HG03342 (cell line): ENCODE measurements at regions not wholly inside any gene's neighbourhood (a gene's known extent, or its start where the extent isn't known, plus 50 kb on each side); places are given as distances from the start of the nearest gene placed in this dataset.
"Not testable (repeated sequence)": the region's sequence is repeated elsewhere in the genome, so short reads cannot be mapped to it uniquely, and the experiment has no call there.

Source experiments
- ATAC-seq: cut with Tn5 transposase; IDR thresholded peaks from one replicate; pipeline ENCODE4 v1.9.1; 2021; ENCODE audit warnings: mild to moderate bottlenecking, moderate library complexity; ENCODE audit not compliant: unreplicated experiment

DNA sequence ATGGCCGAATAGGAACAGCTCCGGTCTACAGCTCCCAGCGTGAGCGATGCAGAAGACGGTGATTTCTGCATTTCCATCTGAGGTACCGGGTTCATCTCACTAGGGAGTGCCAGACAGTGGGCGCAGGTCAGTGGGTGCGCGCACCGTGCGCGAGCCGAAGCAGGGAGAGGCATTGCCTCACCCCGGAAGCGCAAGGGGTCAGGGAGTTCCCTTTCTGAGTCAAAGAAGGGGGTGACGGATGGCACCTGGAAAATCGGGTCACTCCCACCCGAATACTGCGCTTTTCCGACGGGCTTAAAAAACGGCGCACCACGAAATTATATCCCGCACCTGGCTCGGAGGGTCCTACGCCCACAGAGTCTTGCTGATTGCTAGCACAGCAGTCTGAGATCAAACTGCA lies 572.8 kb upstream of the AGA start:
- not testable (repeated sequence) for ATAC-seq

DNA sequence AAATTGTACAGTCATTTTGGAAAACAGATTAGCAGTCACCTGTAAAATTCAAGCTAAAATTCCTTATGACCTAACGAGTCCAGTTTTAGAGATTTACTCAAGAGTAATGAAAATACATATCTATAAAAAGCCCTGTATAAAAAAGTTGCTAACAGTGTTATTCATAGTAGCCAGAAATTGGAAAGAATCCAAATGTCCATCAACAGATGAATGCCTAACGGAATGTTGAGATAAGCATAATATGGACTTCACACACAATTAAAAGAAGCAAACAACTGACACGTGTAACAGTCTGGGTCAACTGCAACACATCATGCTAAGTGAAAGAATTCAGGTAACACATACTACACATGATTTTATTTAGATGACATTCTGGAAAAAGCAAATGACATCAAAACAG lies 584.8 kb upstream of the AGA start:
- no peak for ATAC-seq

DNA sequence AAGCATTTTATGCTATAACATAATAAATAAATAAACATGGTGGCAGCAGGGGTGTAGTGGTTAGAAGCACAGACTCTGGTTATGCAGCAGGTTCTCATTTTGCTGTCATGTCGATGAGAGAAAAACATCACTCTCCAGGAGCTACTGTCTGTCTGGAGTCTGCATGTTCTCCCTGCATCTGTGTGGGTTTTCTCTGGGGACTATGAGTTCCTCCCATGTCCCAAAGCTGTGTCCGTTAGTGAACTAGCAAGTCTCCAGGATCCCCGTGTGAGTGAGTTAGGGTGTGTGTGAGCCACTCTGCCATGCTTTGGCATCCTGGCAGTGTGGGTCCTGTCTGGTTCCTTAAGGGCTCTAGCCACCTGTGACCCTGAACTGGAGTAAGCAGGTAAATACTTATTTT lies 585.6 kb upstream of the AGA start:
- ATAC-seq = no peak

DNA sequence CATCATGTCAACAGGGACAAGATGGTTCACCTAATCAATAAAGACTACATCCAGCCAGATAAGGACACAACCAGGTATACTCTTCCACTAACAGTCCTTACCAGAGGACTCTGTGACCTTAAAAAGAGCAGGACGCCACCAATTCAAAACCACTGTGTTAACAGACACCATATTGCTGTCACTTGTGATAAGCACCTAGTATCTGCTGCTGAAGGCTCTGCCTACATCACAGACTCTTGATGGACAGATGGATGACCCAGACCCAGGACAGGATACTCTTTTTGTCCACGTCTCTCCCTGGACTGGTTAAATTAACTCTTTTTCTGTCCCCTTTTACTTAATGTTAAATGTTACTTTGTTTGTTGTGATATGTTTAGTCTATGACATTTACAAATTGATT lies 586.2 kb upstream of the AGA start:
- no peak for ATAC-seq

DNA sequence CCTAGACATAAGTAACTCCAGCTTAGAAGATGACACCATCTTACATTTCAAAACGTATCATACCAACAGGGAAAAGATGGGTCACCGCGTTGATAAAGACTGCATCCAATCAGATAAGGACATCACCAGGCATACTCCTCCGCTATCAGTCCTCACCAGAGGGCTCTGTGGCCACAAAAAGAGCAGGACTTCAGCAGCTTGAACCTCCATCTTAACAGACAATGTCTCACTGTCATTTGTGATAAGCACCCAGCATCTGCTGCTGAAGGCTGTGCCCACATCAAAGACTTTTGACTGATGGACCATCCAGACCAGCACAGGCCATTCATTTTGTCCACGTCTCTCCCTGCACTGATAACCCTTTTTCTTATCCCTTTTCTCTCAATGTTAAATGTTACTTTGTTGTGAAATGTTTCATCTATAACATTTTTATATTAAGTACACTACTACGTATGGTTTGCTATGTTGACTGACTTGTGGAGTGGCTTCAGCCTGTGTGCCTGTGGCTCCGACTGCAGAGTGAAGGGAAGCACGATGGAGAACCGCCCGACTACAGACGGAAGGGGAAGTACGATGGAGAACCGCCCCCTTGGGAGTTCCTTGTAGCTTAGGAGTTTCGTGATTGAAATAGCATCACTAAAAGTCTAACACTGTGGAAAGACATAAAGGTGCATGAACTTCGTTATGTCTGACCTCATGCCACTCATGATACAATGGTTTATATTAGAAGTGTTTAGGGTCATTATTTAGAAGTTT lies 595.4 kb upstream of the AGA start:
- no peak for ATAC-seq

DNA sequence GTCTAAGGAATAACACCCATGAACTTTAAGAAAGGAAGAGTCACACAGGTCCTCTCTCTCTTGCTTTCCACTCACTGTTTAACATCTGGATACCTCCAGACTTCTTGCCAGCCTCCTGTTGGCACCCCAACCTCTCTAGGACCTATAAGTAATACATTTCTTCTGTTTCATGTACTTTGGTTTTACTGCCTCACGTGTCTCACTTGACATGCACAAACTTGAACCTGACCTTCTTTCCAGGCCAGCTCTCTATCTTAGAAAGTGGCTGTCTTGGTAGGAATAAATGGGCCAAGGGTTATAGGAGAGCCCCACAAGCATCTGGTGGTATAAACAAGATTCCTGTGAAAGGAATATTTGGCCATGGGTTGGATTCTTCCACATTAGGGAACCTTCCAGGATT lies 614.8 kb upstream of the AGA start:
- ATAC-seq = no peak

DNA sequence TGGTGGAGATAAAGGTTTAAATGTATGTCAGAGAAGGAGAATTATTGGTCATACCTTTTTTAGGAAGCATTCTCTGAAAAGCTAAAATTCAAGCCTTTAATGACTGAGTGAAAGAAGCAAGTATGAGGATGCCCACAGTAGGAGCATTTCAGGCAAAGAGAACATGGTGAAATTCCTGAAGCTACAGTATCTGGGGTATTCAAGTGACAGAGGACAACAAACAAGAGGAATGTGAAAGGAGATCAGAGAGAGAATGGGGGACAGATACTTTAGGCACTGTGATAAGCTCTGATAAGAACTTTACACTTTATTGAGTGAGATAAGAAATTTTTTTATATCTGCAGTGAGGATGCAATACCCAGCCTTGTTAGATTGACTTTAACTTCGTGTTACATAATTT lies 621.3 kb upstream of the AGA start:
- ATAC-seq = no peak

DNA sequence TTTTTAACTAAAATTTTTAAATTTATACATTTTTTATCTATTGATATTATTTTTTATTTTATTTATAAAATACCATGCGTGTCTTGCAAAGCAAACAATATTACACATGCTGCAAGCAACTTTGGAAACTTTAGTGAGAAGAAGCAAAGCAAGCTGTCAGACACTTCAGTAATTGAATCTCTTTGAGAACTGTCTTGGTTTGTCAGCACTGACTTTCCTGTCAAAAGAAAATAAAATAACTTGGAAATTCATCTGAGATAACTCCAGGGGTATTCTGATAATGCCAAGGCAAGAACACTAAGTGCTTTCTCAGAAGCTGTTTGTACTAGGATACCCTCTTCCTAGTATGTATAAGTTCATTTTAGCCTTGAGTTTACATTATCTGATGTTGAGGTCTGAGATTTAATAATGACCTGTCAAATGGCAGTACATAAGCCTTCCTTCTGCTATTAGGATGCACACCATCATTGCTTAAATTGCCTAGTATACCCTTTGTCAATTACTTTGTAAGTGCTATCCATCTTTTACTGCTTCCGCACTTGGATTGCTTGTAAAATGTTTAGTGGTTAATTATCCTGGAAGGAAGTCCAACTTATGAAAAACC lies 624.2 kb upstream of the AGA start:
- ATAC-seq = no peak

DNA sequence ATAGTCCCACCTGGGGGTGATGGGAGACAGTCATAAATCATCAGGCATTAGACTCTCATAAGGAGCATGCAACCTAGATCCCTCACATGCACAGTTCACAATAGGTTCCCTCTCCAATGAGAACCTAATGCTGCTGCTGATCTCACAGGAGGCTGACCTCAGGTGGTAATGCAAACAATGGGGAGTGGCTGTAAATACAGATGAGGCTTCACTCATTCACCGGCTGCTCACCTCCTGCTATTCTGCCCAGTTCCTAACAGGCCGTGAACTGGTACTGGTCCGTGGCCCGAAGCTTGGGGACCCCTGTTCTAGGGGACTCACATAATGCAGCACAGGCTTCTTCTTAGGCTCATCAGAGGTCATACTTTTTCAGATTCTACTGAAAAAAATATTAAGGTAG lies 625.9 kb upstream of the AGA start:
- ATAC-seq = no peak

DNA sequence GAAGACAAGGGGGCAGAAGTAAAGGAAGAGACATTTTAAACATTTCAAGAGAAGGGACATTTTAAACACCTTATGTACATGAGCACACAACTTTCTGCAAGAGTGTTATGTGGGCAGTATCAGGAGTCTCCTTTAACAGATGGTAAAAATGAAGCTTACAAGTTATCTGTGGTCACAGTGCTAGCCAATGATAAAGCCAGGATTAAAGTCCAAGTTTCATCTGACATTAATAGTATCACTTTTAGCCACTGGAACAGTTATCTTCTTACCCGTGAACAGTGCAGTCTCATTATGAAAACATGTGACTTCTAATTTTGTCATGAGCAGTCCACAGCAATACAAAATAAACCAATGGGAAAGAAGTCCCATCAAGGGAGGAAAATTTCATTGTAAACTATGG lies 627.9 kb upstream of the AGA start:
- ATAC-seq = no peak

DNA sequence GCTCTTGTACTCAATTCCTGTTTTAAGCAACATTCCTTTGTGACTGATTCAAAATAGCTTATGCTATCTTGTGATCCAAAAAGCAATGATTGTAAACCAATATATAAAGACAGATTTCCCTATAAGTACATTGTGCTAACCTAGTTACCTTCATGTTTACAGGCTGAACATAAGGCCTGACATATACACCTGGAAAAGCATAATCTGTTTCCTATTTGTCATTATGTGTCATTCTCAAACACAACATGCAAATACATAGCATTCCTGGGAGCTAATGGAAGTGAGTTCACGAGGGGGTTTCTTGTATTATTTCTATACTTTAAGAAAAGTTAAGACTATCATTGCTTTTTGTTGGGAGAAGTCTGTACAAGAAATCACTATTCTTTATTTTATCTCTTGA lies 638.1 kb upstream of the AGA start:
- no peak for ATAC-seq

DNA sequence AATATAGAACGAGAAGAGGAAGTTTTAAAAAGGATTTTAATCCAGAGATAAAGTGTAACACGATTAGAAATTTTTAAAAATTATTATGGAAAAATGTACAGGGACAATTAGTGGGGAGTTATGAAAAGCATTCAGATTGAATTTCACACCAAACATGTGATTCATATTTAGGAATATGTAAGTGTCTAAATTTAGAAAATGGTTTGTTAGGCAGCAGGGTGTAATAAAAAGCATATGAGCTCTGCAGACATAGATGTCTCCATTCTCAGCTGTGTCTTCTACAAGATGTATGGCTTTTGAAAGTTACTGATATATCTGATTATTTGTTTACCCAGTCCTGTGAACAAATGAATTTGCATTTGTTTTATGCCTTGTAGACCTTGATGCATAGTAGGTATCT lies 638.9 kb upstream of the AGA start:
- ATAC-seq = no peak

DNA sequence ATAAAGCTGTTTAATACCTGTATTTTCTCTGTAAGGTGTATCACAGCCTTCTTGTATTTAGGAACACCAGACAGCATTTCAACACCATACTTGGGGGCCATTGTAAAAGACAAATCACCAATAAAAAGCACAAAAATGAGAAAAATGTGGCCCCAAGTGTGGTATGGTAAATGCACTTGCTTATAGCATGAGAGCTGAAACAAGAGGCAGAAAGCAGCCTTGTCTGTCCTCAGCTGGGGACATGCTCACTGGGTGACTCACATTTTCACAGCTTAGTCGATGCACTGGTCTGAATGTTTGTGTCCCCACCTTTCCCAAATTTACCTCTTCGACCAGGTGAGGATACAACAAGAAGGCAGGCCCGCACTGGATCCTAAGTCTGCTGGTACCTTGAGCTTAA lies 639.7 kb upstream of the AGA start:
- ATAC-seq = no peak

DNA sequence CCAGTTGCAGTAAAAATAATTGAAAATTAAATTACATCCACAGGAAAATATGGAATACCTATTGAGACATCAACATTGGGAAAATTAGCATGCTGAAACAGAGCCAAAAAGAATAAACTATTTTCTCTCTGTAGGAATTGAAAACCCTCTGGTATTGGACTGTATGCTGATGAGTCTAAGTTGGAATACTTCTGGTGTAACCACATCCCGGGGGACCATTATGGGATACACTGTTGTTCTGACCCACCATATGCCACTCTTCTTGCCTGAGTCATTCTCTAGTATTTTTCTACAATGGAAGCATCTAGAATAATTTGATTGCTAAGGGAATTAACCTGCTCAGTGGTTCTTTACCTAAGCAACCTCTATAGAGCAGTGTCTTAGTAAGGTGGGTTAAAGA lies 640.7 kb upstream of the AGA start:
- ATAC-seq = no peak

DNA sequence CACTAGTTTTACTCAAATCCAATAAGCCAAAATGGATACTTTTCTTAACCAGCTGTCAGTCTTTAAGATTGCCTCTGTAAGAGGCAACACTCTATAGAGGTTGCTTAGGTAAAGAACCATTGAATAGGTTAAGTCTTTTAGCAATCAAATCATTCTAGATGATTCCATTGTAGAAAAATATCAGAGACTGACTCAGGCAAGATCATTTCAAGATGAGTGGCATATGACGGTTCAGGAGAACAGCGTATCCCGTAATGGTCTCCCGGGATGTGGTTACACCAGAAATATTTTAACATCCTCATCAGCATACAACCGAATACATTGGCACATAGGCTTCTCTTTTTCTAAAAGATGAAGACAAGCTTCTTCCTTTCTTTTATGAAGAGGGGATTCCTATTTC lies 641.7 kb upstream of the AGA start:
- no peak for ATAC-seq

DNA sequence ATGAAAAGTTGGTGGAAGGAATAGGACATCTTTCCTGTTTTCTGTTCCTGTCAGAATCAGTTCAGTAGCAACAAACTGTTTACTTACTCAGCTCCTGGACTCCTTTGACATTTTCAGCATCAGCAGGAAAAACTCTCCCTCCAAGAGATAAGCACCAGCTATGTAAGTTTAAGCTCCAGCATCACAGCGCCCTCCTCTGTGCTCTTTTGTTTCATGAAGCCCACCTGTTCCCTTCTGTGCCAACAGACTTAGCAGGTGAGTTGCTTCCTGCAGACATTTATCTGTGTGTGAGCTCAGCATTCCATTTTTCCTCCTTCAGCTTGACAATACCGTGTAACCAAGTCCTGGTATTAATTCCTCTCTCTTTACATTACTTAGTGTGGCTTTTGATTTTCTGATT lies 644.1 kb upstream of the AGA start:
- ATAC-seq = no peak

DNA sequence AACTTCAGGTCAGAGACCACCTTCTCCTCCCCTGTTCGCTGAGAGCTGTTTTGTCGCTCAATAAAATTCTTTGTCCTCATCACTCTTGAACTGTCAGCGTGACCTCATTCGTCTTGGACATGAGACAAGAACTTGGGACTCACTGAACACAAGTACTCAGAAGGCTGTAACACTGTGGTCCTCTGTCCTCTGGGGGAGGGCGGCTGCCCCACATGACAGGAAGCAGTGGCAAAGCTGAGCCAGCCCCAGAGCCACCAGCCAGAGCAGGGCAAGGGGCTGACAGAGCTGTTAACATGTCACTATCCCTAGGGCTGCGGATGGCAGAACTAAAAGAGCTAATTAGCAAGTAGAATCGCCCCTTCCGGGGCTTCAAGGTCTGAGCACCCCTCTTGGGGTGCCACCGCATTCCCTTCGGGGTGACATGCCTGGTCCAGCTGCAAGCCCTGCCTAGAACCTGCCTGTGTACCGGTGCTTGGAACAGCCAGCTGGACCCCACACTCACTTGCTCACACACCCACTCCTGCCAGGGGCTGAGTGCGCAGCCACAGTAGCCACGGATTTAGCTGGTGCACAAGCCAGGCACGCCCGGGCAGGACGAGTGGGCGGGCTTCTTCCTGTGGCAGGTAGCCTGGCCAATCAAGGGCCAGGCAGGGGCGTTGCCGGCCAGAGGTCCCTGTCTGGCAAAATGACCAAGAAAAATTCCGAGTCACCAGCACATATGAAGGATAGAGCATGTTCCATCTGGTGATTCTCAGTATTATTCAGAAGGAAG lies 648.6 kb upstream of the AGA start:
- ATAC-seq = no peak

DNA sequence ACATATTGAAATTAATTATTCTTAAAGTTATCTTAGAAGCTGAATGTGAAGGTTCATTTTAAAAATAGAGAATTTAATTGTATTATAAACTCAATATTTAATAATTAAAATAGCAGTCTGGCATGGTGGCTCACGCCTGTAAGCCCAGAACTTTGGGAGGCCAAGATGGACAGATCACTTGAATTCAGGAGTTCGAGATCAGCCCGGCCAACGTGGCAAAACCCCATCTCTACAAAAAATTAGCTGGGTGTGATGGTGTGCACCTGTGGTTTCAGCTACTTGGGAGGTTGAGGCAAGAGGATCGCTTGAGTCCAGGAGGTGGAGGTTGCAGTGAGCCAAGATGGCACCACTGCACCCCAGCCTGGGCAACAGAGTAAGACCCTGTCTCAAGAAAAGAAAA lies 659.9 kb upstream of the AGA start:
- no peak for ATAC-seq

DNA sequence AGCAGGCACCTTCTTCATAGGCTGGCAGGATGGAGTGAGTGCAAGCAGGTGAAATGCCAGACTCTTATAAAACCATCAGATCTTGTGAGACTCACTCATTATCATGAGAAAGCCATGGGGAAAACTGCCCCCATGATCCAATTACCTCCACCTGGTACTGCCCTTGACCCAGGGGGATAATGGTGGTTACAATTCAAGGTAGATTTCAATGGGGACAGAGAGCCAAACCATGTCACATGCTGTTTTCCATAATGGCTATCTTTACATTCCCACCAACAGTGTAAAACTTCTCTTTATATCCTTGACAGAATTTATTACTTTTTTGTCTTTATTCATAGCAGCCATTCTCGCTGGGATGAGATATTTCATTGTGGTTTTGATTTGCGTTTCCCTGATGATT lies 663.0 kb upstream of the AGA start:
- ATAC-seq = no peak

DNA sequence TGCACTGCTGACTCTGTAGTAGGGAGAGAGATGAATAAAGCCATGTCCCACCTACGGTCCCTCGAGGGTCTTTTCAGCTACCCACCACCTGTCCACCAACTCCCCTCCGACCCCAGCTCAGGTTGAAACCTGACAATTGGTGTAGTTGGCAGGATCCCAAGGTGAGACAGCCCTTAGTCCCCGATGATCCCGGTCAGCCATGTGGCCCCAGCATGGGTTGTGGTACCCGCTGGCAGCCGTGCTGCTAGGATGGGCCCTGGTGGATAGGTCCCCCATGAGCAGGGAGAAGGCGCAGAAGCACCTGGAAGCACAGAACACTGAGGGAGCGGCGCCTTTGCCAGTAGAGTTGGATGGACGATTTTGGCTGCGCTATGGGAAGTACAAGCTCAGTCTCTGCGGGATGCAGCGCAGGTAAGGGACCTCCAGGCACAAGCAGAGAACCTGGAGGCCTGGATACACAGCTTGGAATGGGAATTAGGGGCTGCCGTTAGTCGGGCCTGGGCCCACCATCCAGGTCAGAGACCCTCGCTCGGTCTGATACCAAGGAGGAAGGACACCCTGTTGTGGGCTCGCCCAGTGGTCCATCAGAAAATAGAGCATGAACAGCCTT lies 694.6 kb upstream of the AGA start:
- ATAC-seq = no peak

DNA sequence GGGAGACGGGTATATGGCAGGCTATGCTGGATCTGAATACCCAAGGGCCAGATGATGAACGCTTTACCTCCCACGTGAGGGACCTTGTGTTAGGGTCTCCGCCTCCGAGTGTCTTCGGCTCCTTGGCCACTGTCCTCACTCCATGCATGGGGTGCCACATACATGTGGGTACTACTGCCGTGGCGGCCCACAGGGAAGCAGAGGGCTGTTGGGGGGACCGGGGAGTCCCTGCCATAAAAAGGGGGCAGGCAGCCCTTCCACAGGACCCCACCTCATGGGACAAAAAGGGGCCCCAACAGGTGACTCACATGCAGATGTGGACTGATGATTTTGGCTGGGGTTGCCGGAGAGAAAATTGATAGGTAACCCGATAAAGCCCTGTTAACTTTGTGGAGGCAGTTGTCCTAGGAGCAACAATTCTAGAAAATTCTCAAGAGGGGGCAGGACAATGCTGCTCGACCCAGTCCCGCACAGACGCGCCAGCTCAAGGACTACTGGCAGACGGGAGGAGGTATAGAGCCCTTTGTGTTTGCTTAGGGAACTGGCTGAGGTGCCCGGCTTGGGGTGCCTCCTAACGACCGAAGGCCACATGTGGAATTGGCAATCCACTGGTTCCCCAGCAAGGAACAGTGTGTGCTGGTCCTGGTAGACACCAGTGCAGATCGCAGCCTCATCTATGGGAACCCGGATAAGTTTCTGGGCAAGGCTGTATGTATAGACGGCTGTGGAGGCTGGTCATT lies 695.7 kb upstream of the AGA start:
- no peak for ATAC-seq
